ENCODE measurements at regions not wholly inside any gene's neighbourhood (a gene's known extent, or its start where the extent isn't known, plus 50 kb on each side); places are given as distances from the start of the nearest gene placed in this dataset.
"Not testable (repeated sequence)": the region's sequence is repeated elsewhere in the genome, so short reads cannot be mapped to it uniquely, and the experiment has no call there.

DNA sequence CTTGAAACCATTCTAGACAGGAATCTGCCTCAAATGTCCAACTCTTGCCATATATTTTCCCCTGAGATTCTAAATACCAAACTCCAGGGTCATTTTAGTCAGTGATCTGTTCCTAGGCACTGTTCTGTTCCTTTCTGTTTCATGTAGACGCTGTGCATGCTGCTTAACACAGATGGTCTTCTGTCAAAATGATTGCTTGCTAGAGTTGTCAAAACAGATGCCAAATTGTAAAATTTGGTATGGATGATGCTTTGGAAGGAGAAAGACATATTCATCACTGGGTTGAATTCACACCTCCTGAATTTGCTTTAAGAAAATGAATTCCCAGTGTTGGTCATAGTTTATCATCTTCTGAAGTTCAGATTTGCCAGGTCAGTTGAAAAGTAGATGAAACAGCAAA is 425.9 kb downstream of the ETS1 start:
- Mint-ChIP-seq H3K9me3 (no peaks in the 10 kb centered on the region), H3K36me3 (ENCODE audit: low read depth) (no peaks in the 10 kb centered on the region), H3K27ac (no peak overlapping the region), H3K4me1 (peaks cover 13% of the 10 kb centered on the region), H3K4me3 (no peak overlapping the region), H3K27me3 (no peaks in the 10 kb centered on the region)
- DNase-seq: no peak
- intact Hi-C loops (cut with micrococcal nuclease): no loop called here

DNA sequence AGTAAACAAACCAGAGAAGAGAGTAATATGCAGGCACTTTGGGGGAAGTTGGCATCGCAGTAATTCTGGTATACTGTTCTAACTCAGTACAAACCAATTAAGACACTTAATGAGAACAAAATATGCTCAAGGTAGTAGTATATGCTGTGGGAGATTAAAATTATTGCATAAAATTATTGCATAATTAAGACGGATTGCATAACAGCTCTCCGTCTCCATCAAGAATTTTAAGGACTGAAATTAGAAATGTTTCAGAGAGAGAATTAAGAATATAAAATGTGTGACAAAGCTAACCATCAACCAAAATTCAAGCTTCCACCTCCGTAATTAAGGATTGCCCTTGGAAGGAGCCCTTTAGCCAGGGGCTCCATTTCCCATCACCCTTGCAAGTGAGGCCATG is 428.5 kb downstream of the ETS1 start:
- H3K36me3 Mint-ChIP-seq (ENCODE audit: low read depth): no peaks in the 10 kb centered on the region
- no peak overlapping the region for H3K4me3 Mint-ChIP-seq
- no peak for DNase-seq
- intact Hi-C loops (cut with micrococcal nuclease): loop anchor here (1.0 to 5.0 kb wide), 2 partner anchors 471 to 698 kb away; no protein-coding TSS in a partner anchor
- H3K4me1 Mint-ChIP-seq: peaks cover 10% of the 10 kb centered on the region
- H3K9me3 Mint-ChIP-seq: no peaks in the 10 kb centered on the region
- H3K27ac Mint-ChIP-seq: no peak overlapping the region
- H3K27me3 Mint-ChIP-seq: peaks cover 3% of the 10 kb centered on the region

DNA sequence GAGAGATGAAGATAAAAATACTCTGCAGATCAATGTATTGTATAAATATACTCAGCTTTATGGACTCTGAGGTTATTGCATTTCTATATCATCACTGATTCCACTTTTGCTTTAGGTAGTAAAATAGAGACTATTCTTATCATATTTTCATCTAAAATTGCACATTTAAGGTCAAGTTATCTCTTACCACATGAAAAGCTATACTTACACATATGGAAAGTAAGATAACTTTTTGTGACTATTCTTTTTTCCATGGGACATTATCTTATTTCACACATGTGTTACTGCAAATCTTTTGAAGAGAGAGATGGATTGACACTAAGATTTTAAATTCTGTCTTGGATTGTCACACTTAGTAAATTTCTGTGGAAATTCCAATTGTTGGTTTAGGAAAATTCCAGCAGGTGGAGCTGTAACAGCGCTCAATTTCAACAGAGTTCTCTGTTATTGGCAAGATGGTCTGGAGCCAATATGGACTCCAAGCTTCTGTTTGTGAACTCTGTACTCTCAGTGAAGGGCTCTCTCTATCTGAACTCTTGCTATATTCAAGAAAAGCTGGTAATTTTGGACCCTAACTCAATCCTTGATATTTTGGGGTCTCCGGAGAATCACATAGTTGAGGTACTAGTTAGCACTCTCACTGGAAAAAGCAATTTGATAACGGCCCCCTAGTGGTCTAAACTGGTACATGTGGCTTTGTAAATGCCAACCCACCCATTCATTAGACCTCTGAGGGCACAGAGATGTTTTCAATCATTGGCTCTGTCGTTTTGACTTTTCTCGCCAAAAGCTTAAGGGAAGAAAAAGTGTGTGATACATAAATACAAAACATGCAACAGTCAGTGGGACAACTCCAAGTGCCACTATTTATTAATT is 429.7 kb downstream of the ETS1 start:
- H3K4me1 Mint-ChIP-seq: peaks cover 10% of the 10 kb centered on the region
- peak; percentile 90 for DNase-seq
- peak overlapping the region; percentile 78 for H3K27ac Mint-ChIP-seq
- peaks cover 3% of the 10 kb centered on the region for H3K27me3 Mint-ChIP-seq
- no peaks in the 10 kb centered on the region for H3K9me3 Mint-ChIP-seq
- H3K36me3 Mint-ChIP-seq (ENCODE audit: low read depth): no peaks in the 10 kb centered on the region
- H3K4me3 Mint-ChIP-seq: peak overlapping the region; percentile 63
- intact Hi-C loops (cut with micrococcal nuclease): loop anchor here (1.0 to 5.0 kb wide), 5 partner anchors 119 to 700 kb away; no protein-coding TSS in a partner anchor

DNA sequence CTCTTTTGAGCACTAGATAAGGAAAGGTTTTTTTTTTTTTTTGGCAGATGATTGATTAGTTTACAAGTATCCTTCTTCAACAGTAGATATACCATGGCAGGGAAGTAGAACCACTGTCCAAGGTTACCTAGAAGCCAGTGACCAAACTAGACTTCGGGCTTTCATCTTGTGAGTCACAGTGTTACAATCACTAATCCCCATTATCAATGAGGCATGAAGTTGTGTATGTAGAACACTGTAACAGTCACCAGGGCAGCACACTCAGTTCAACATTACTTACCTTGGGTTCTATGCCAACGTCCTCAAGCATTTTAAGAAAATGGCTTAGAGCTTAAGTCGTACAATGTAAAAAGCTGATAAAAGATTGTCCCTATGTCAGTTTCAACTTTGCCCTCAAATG is 430.9 kb downstream of the ETS1 start:
- Mint-ChIP-seq H3K36me3 (ENCODE audit: low read depth) (no peaks in the 10 kb centered on the region), H3K27ac (no peak overlapping the region), H3K4me3 (no peak overlapping the region), H3K27me3 (peaks cover 3% of the 10 kb centered on the region), H3K4me1 (peaks cover 10% of the 10 kb centered on the region), H3K9me3 (no peaks in the 10 kb centered on the region)
- no peak for DNase-seq
- intact Hi-C loops (cut with micrococcal nuclease): loop anchor here (2.0 to 5.0 kb wide), 3 partner anchors 118 to 701 kb away; no protein-coding TSS in a partner anchor

DNA sequence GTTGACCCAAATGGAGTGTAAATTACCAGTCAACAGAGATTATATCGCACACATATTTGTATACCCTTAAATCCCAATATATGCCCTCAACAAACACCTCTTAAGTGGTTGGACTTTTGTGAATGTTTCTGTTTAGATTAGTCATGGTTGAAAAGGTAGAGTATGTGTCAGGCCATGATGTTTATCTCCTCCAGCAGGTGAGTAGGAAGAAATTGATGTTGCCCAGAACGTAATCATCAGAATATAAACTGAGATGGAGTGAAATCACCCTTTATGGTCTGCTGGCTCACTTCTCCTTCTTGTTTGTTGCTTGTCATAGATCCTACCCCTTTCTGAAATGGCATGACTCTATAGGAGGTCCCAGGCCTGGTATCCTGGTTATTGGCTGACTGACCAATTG is 431.8 kb downstream of the ETS1 start:
- no peak for DNase-seq
- no peaks in the 10 kb centered on the region for H3K9me3 Mint-ChIP-seq
- H3K4me3 Mint-ChIP-seq: no peak overlapping the region
- peaks cover 6% of the 10 kb centered on the region for H3K27me3 Mint-ChIP-seq
- intact Hi-C loops (cut with micrococcal nuclease): loop anchor here (5.0 kb wide), 1 partner anchor 702 kb away; no protein-coding TSS in a partner anchor
- H3K36me3 Mint-ChIP-seq (ENCODE audit: low read depth): no peaks in the 10 kb centered on the region
- peaks cover 10% of the 10 kb centered on the region for H3K4me1 Mint-ChIP-seq
- H3K27ac Mint-ChIP-seq: no peak overlapping the region

GRCh38 chr11:128153697-128154048 is 433.7 kb downstream of the ETS1 start:
- Mint-ChIP-seq H3K36me3 (ENCODE audit: low read depth) (no peaks in the 10 kb centered on the region), H3K4me1 (peaks cover 10% of the 10 kb centered on the region), H3K27me3 (peaks cover 9% of the 10 kb centered on the region), H3K4me3 (no peak overlapping the region), H3K27ac (no peak overlapping the region), H3K9me3 (no peaks in the 10 kb centered on the region)
- intact Hi-C loops (cut with micrococcal nuclease): no loop called here
- DNase-seq: no peak

GRCh38 chr11:128152796-128153696 is 434.3 kb downstream of the ETS1 start:
- DNase-seq: no peak
- H3K9me3 Mint-ChIP-seq: no peaks in the 10 kb centered on the region
- peaks cover 10% of the 10 kb centered on the region for H3K4me1 Mint-ChIP-seq
- H3K27ac Mint-ChIP-seq: no peak overlapping the region
- intact Hi-C loops (cut with micrococcal nuclease): no loop called here
- H3K27me3 Mint-ChIP-seq: peaks cover 11% of the 10 kb centered on the region
- H3K36me3 Mint-ChIP-seq (ENCODE audit: low read depth): no peaks in the 10 kb centered on the region
- no peak overlapping the region for H3K4me3 Mint-ChIP-seq

DNA sequence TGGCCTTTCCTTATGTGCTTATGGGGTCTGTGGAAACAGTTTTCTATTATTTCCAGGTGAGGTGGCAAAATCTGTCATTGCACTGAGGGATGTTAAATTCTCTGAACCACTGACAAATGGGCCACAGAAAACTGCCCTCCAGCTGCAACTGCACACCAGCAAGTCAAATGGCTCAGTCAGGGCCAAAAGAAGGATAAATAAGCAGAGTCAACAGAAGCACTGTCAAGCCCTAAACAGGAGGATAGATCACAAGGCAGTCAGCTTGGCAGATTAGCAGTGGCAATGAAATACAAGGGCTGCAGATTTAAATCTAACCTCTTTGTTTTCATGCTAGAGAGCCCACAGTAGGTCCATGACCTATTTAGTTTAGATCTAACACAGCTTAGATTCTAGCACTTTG is 435.6 kb downstream of the ETS1 start:
- intact Hi-C loops (cut with micrococcal nuclease): no loop called here
- DNase-seq: no peak

DNA sequence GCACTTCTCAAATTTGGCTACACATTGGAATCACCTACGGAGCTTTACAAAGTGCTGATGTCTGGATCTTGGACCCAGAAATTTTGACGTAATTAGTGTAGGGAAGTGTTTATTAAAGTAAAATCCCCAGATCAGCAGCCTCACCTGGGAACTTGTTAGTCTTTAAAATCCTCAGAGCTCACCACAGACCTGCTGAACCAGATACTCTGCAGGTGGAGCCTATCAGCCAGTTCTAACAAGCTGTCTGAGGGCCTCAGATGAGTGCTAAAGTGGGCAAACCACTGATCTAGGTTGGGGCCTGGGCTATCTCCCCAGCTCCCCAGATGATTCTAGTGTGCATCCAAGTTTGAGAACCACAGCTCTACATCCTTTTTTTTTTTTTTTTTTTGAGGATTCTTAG is 436.0 kb downstream of the ETS1 start:
- H3K27me3 Mint-ChIP-seq: peaks cover 12% of the 10 kb centered on the region
- H3K27ac Mint-ChIP-seq: no peak overlapping the region
- no peaks in the 10 kb centered on the region for H3K36me3 Mint-ChIP-seq (ENCODE audit: low read depth)
- H3K9me3 Mint-ChIP-seq: no peaks in the 10 kb centered on the region
- no peaks in the 10 kb centered on the region for H3K4me1 Mint-ChIP-seq
- no peak overlapping the region for H3K4me3 Mint-ChIP-seq
- no peak for DNase-seq
- intact Hi-C loops (cut with micrococcal nuclease): no loop called here

More for the DNA sequence above, 435.6 kb downstream of the ETS1 start:
- Mint-ChIP-seq H3K36me3 (ENCODE audit: low read depth) (no peaks in the 10 kb centered on the region), H3K9me3 (no peaks in the 10 kb centered on the region), H3K4me3 (no peak overlapping the region), H3K27ac (no peak overlapping the region), H3K4me1 (no peaks in the 10 kb centered on the region), H3K27me3 (peaks cover 11% of the 10 kb centered on the region)

GRCh38 chr11:128148208-128148607 is 439.1 kb downstream of the ETS1 start:
- intact Hi-C loops (cut with micrococcal nuclease): no loop called here
- Mint-ChIP-seq H3K27ac (no peak overlapping the region), H3K4me1 (no peaks in the 10 kb centered on the region), H3K4me3 (no peak overlapping the region), H3K27me3 (peaks cover 10% of the 10 kb centered on the region), H3K36me3 (ENCODE audit: low read depth) (no peaks in the 10 kb centered on the region), H3K9me3 (no peaks in the 10 kb centered on the region)
- DNase-seq: no peak

DNA sequence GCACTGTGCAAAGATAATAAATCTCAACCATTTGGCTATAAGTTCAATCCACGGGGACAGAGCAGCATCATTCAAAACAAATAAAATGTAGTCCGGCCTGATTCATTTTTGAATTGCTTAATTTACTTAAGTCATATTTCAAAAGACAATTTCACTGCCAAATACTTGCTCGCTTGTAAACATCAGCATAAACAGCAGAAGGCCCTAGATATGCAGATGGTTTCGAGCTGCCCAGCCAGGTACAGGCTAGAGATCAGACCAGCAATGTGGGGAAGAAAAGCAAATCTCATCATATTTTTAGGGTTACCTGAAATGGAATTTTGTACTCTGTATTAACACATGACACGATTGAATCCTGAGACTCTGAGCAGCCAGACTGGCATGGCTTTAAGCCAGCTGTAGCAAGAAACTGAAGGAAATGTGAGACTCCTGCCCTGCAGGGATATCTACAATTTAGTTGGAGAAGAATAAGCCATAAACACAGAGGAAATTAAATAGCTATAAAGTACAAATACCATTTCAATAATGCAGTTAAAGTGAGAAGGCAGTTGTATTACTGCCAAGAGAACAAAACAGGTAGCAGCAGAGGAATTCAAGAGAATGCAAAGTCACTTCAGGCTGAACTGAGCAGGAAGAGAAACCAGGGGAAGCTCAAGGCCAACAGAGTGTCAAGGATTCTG is 440.3 kb downstream of the ETS1 start:
- Mint-ChIP-seq H3K4me1 (no peaks in the 10 kb centered on the region), H3K4me3 (no peak overlapping the region), H3K27ac (no peak overlapping the region), H3K27me3 (peaks cover 10% of the 10 kb centered on the region), H3K9me3 (peaks cover 4% of the 10 kb centered on the region), H3K36me3 (ENCODE audit: low read depth) (no peaks in the 10 kb centered on the region)
- no peak for DNase-seq
- intact Hi-C loops (cut with micrococcal nuclease): no loop called here

DNA sequence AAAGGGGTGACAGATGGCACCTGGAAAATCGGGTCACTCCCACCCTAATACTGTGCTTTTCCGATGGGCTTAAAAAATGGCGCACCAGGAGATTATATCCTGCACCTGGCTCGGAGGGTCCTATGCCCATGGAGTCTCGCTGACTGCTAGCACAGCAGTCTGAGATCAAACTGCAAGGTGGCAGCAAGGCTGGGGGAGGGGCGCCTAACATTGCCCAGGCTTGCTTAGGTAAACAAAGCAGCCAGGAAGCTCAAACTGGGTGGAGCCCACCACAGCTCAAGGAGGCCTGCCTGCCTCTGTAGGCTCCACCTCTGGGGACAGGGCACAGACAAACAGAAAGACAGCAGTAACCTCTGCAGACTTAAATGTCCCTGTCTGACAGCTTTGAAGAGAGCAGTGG is 447.1 kb downstream of the ETS1 start:
- H3K27ac Mint-ChIP-seq; H3K4me3 Mint-ChIP-seq; H3K36me3 Mint-ChIP-seq (ENCODE audit: low read depth); H3K27me3 Mint-ChIP-seq; intact Hi-C loops (cut with micrococcal nuclease); H3K4me1 Mint-ChIP-seq: not testable (repeated sequence)
- DNase-seq: peak; percentile 31
- H3K9me3 Mint-ChIP-seq: peaks cover 24% of the 10 kb centered on the region

DNA sequence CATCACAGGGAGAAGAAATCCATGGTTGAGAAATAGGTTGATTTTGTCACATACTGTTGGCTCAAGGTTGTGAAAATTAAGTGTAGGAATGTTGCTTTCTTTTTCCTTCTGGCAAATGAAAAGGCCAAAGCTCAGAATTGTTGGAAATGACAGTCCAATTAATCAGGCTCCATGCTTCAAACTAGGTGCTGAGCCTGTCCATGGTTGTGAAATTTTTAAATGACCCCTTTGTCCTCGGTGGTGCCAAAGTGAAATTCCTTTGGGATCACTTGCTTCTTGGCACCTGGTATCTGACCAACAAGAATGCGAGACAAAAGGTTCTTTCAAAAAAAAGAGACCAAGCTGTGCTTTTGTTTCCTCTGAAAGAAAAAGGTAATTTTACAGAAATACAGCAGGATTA is 451.9 kb downstream of the ETS1 start:
- no peaks in the 10 kb centered on the region for H3K36me3 Mint-ChIP-seq (ENCODE audit: low read depth)
- H3K27ac Mint-ChIP-seq: no peak overlapping the region
- no peak overlapping the region for H3K4me3 Mint-ChIP-seq
- H3K27me3 Mint-ChIP-seq: peaks cover 9% of the 10 kb centered on the region
- H3K9me3 Mint-ChIP-seq: peaks cover 20% of the 10 kb centered on the region
- peaks cover 4% of the 10 kb centered on the region for H3K4me1 Mint-ChIP-seq
- DNase-seq: no peak
- intact Hi-C loops (cut with micrococcal nuclease): no loop called here

All from activated CD4-positive, alpha-beta T cell treated with anti-CD3 and anti-CD28 coated beads, Interleukin-2, amount 10 ng/mL, durations not matched to agents 24 days and 14 days (primary cell).